Brain microvascular endothelial cell (primary cell): ENCODE measurements at regions not wholly inside any gene's neighbourhood (a gene's known extent, or its start where the extent isn't known, plus 50 kb on each side); places are given as distances from the start of the nearest gene placed in this dataset.

ENCODE experiments used
- DNase-seq: peaks from one replicate; pipeline ENCODE4 v3.0.0-alpha.2; 2020
- H3K27ac ChIP-seq: fragments of 250-450 bp; sonication (Bioruptor Pico); 2 replicates; pipeline ENCODE4 v1.5.1; 2020; ENCODE audit warnings: mild to moderate bottlenecking, moderate library complexity
- H3K27me3 ChIP-seq: fragments of 250-450 bp; sonication (Bioruptor Pico); replicated peaks from 2 replicates; pipeline ENCODE4 v1.5.1; 2020; ENCODE audit warnings: mild to moderate bottlenecking
- H3K36me3 ChIP-seq: fragments of 250-450 bp; sonication (Bioruptor Pico); replicated peaks from 2 replicates; pipeline ENCODE4 v1.5.1; 2020; ENCODE audit warnings: mild to moderate bottlenecking
- H3K4me3 ChIP-seq: 2 replicates; pipeline ENCODE4 v1.5.1; 2011; ENCODE audit warnings: low read depth, mild to moderate bottlenecking, control low read depth, low read length, moderate library complexity
- in situ Hi-C: cut with HindIII; loops from 2 replicates; pipeline ENCODE4 v1.10.0; 2017; ENCODE audit warnings: low sequenced_read_pairs, low pct_ligation_motif_present
- TF ChIP-seq, protein P1 (sequence below): IDR thresholded peaks from 2 replicates; pipeline ENCODE4 v1.5.1; 2011; ENCODE audit warnings: low read depth, mild to moderate bottlenecking, moderate library complexity, low read length, control low read depth, inconsistent platforms; ENCODE audit errors: missing control alignments

DNA sequence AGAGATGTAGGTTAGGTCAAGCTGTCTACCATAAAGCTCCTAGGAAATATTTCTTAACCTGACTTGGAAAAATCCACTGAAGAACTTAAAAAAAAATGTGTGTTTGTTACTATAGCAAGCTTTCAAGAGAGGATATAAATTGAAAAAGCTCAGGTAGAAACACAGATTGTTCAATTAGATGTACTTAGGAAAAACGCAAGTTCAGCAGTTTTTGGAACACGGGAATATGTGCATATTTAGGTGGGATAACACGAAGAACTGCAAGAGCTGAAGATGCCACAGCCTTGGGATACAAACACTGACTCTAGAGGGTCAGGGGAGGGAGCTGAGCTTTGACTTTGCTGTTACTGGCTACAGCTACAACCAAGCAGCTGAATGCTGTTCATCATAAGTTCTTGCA, 77.8 kb upstream of the FSHB start:
- Histone ChIP-seq H3K36me3 (no peaks in the 10 kb centered on the region), H3K4me3 (no peak overlapping the region), H3K27ac (no peak overlapping the region), H3K27me3 (no peaks in the 10 kb centered on the region)
- DNase-seq: no peak
- in situ Hi-C loops: no loop called here
- TF ChIP-seq, protein P1, sequence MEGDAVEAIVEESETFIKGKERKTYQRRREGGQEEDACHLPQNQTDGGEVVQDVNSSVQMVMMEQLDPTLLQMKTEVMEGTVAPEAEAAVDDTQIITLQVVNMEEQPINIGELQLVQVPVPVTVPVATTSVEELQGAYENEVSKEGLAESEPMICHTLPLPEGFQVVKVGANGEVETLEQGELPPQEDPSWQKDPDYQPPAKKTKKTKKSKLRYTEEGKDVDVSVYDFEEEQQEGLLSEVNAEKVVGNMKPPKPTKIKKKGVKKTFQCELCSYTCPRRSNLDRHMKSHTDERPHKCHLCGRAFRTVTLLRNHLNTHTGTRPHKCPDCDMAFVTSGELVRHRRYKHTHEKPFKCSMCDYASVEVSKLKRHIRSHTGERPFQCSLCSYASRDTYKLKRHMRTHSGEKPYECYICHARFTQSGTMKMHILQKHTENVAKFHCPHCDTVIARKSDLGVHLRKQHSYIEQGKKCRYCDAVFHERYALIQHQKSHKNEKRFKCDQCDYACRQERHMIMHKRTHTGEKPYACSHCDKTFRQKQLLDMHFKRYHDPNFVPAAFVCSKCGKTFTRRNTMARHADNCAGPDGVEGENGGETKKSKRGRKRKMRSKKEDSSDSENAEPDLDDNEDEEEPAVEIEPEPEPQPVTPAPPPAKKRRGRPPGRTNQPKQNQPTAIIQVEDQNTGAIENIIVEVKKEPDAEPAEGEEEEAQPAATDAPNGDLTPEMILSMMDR: no peak

DNA sequence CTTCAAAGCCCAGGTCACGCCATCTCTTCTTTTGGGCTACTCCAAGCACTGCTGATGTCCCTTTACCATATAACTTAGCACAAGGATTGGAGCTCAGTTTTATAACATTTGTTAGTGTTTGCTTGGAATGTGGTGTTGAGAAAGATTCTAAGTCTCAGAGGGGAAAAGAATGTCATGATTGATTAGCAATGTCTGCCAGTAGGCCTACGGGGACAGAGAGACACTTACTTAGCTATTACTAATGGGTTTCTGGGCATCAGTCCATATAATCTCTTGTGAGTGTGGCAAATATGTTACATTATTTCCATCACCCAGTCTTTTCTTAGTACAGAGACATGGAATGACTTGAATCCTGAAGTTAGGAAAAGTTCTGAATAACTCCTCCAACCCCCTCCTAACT, 75.4 kb upstream of the FSHB start:
- TF ChIP-seq, protein P1: no peak
- H3K27ac ChIP-seq: no peak overlapping the region
- H3K36me3 ChIP-seq: no peaks in the 10 kb centered on the region
- in situ Hi-C loops: no loop called here
- H3K27me3 ChIP-seq: no peaks in the 10 kb centered on the region
- DNase-seq: no peak
- H3K4me3 ChIP-seq: no peak overlapping the region

DNA sequence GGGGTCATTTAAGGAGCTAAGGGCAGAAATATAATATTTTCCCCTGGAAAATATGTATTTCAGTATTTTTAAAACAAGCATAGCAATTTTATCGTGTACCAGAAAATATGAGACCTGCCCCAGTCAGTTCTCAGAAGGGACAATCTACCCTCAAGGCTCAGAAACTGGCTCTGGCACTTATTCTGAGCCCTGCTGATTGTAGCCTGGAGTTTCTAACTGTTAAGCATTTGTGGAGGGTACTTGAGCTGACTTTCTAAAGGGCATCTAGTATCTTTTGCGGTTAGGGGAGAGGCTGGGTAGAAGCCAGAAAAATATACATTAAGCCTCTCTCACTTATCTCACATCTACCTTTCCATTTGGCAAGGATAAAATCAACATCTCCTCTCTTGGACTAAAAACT, 71.3 kb upstream of the FSHB start:
- no peak for DNase-seq
- in situ Hi-C loops: no loop called here
- no peak overlapping the region for H3K27ac ChIP-seq
- TF ChIP-seq, protein P1: no peak
- H3K27me3 ChIP-seq: no peaks in the 10 kb centered on the region
- no peaks in the 10 kb centered on the region for H3K36me3 ChIP-seq
- no peak overlapping the region for H3K4me3 ChIP-seq

DNA sequence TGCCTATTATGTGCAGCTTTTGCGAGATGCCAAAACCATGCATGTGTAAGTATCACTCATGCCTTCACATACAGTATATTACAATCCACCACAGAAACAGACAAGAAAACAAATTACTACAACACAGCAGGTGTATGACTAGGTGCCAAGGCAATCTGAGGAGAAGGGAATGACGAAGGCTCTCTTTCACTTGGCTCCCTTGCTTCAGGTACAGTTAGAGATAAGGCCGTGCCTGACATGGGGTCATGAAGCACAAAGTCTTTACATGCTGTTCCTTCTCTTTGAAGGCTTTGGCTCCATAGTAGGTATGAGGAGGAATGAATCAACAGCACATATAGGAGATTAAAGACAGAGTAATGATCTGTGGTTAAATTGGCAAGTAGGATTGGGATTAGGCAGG, 65.2 kb upstream of the FSHB start:
- Histone ChIP-seq H3K27me3 (no peaks in the 10 kb centered on the region), H3K4me3 (no peak overlapping the region), H3K36me3 (no peaks in the 10 kb centered on the region), H3K27ac (no peak overlapping the region)
- no peak for DNase-seq
- TF ChIP-seq, protein P1: no peak
- in situ Hi-C loops: no loop called here

DNA sequence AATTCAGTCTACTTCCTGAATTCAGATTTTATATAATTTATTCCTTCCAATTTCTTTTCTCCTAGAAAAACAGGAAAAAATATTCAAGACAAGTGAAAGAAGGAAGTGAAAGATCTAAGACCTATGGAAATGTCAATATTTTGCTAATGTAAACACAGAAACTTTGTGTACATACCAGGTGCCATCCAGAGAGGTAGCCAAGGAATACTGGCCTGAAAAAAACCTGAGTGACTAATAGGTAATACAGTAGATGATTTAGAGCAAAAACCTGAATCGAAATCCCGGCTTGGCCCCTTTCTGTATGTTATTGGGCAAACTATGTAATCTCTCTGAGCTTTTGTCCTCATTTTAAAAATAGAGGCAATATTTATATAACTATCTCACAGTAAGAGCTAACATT, 59.2 kb upstream of the FSHB start:
- no peak for DNase-seq
- Histone ChIP-seq H3K36me3 (no peaks in the 10 kb centered on the region), H3K27me3 (no peaks in the 10 kb centered on the region), H3K4me3 (no peak overlapping the region), H3K27ac (no peak overlapping the region)
- TF ChIP-seq, protein P1: no peak
- in situ Hi-C loops: no loop called here

DNA sequence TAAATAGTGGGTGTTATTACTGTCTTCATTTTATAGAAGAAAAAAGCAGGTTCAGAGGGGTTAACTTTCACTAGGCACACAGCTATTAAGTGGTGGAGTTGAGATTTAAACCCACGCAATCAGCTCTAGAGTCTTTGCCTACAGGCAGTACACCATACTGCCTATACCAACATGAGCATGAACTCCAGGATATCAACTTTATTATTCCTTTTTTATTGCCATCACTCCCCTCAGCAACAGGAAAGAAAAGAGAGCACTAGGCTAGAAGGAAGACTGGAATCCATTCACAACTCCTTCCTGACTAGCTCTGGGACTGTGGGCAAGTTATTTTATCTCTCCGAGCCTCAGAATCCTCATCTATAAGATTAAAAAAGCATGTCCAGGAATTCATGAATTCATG, 58.7 kb upstream of the FSHB start:
- H3K27me3 ChIP-seq: no peaks in the 10 kb centered on the region
- no peak overlapping the region for H3K4me3 ChIP-seq
- H3K36me3 ChIP-seq: no peaks in the 10 kb centered on the region
- in situ Hi-C loops: no loop called here
- no peak overlapping the region for H3K27ac ChIP-seq
- TF ChIP-seq, protein P1: no peak
- no peak for DNase-seq
